ENCODE measurements at regions not wholly inside any gene's neighbourhood (a gene's known extent, or its start where the extent isn't known, plus 50 kb on each side); places are given as distances from the start of the nearest gene placed in this dataset.

DNA sequence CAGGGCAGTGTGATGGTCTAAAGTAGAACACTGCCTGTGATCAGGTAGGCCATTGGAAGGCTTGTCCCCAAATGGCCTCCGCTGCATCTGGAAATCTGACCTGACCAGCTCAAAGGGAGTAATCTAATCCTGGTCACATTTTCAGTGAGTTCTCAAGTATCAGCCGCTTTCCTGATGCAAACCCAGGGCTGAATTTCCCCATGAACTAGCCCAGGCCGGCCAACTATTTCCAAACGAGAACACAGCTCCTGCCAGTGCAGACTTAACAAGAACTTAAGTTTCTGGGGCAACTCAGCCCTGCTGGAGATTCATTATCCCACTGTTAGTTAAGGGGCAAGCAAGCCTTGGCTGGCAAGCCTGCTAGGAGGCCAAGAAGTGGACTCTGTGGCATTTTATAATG is 59.6 kb upstream of the FAM180A start:
- H3K36me3 ChIP-seq (replicated peaks; ENCODE audit: control insufficient read depth, insufficient read depth, low read length) = no peaks in the 10 kb centered on the region
- H3K27me3 ChIP-seq (ENCODE audit: control insufficient read depth, insufficient read depth, low read length) = no peaks in the 10 kb centered on the region
- DNase-seq = no peak
- H3K4me3 ChIP-seq (ENCODE audit: insufficient read depth, low read depth, low read length) = no peak overlapping the region

DNA sequence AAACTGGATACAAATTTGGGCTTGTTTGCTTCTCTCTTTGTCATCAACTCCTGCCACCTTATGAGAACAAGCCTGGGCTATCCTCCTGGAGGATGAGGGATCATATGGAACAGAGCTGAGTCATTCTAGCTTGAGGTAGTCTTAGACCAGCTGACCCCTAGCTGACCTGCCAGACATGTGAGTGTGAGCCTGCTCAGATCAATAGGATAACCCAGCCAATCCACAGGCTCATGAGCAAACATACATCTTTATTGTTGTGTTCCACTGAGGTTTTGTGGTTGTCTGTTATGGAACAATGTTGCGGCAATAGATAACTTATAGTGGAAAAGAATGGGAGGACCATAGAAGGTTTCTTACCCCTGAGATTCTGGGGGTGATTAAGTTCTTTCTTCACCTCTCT is 54.5 kb upstream of the FAM180A start:
- no peak for DNase-seq
- H3K36me3 ChIP-seq (replicated peaks; ENCODE audit: control insufficient read depth, insufficient read depth, low read length) = no peaks in the 10 kb centered on the region
- no peak overlapping the region for H3K4me3 ChIP-seq (ENCODE audit: insufficient read depth, low read depth, low read length)
- no peaks in the 10 kb centered on the region for H3K27me3 ChIP-seq (ENCODE audit: control insufficient read depth, insufficient read depth, low read length)

DNA sequence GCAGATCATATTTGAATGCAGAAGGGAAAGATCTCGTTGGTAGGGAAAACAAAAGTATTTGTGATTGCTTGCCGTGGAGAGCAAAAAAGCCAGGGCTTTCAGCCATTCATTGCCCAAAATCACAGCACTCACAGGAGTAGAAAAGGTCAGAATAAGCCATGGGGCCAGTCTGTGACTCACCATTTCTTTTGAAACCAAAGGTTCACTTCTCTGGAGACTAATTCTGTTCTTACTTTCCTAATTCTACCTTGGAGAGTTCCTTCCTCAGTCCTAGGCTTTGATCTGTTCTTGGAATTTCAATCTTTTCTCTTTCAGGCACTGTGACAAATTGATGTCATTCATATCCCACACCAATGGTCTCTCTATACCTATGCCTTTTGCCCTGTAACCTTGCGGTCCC is 54.1 kb upstream of the FAM180A start:
- no peaks in the 10 kb centered on the region for H3K27me3 ChIP-seq (ENCODE audit: control insufficient read depth, insufficient read depth, low read length)
- no peaks in the 10 kb centered on the region for H3K36me3 ChIP-seq (replicated peaks; ENCODE audit: control insufficient read depth, insufficient read depth, low read length)
- no peak overlapping the region for H3K4me3 ChIP-seq (ENCODE audit: insufficient read depth, low read depth, low read length)
- no peak for DNase-seq

DNA sequence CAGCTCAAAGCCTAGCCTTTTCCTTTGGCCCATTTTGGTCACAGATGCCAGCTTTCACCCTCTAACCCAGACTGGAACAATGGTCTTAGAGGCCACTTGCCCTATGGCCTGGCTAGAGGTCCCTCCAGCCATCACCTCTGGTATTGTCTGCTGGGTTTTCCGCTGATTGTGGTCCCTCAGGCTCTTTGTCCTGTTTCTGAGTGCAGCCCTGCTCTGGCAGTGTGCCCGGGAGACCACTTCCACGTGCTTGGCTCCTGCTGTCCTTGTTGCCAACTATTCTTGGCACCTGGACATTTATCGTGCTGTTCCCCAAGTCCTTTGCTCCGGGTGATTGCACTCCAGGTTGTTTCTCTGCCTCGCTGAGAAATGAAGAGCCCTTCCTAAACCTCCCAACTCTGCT is 53.3 kb upstream of the FAM180A start:
- no peaks in the 10 kb centered on the region for H3K27me3 ChIP-seq (ENCODE audit: control insufficient read depth, insufficient read depth, low read length)
- H3K4me3 ChIP-seq (ENCODE audit: insufficient read depth, low read depth, low read length) = no peak overlapping the region
- H3K36me3 ChIP-seq (replicated peaks; ENCODE audit: control insufficient read depth, insufficient read depth, low read length) = no peaks in the 10 kb centered on the region

DNA sequence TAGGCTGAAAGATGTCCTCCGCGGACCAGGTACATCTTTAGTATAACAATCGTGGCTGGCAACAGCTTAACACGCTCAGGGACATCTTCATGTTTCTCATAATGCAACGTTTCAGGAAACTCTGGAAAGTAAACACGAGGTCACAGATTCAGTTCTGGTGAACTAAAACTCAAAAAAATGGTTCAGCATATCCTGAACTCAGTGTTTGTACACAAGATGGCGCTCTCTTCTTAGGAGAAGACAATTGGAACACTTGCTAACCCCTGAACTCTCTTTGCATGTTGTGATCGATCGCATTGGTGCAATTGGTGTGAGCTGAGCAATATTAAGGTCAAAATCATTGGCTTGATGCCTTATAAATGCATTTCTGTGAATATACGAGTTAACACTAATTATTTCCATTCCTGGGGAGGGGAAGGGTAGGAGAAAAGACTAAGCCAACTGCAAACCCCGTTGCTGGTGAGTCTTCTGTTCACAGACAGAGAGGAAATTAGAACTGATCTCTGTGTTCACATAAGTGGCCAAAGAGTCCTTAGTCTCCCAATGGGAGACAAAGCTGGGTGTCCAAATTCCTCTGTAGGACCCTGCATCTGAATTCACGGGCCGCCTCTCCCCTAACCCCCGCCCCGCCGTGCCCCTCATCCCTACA is 52.6 kb upstream of the FAM180A start:
- Histone ChIP-seq H3K36me3 (replicated peaks; ENCODE audit: control insufficient read depth, insufficient read depth, low read length) (no peaks in the 10 kb centered on the region), H3K27me3 (ENCODE audit: control insufficient read depth, insufficient read depth, low read length) (no peaks in the 10 kb centered on the region), H3K4me3 (ENCODE audit: insufficient read depth, low read depth, low read length) (no peak overlapping the region)
- peak; percentile 67 for DNase-seq

More for the DNA sequence above, 53.3 kb upstream of the FAM180A start:
- DNase-seq = no peak

DNA sequence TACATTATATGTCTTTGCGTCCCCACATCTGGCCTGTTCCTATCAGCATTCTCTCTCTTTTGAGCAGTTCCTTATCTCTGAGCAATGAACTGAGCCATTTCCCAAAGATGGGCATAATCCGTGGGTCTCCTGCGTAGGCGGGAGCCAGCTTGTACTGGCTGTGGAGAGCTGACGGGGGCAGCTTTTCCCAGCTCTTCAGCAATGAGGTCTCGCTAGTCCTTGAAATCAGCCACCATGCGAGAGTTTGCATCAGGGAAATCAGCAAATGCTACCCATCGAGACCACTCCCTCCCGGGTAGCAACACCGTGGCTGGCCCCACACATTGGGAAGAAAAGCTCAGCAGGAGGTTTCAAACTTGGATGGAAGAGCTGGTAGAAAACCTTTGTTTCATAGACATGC is 51.9 kb upstream of the FAM180A start:
- Histone ChIP-seq H3K4me3 (ENCODE audit: insufficient read depth, low read depth, low read length) (no peak overlapping the region), H3K36me3 (replicated peaks; ENCODE audit: control insufficient read depth, insufficient read depth, low read length) (no peaks in the 10 kb centered on the region), H3K27me3 (ENCODE audit: control insufficient read depth, insufficient read depth, low read length) (no peaks in the 10 kb centered on the region)
- DNase-seq = peak; percentile 58

DNA sequence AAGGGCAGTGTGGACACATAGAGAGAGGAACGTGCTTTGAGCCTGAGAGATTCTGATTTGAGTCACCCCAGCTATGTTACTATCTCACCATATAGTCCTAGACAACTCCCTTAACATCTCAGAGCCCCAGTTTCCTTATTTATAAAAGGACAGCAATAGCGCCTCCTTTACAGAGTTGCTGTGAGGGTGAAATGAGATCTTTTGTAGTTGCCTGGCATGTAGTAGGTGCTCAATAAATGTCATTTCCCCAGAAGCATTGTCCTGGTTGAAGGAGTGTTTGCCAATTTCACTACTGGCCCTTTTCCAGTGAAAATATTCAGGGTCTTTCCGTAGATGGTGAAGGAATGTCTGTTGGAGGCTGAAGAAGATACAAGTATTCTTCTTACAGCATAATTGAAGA is 51.3 kb upstream of the FAM180A start:
- no peaks in the 10 kb centered on the region for H3K36me3 ChIP-seq (replicated peaks; ENCODE audit: control insufficient read depth, insufficient read depth, low read length)

More for the DNA sequence above, 51.3 kb upstream of the FAM180A start:
- Histone ChIP-seq H3K4me3 (ENCODE audit: insufficient read depth, low read depth, low read length) (no peak overlapping the region), H3K27me3 (ENCODE audit: control insufficient read depth, insufficient read depth, low read length) (no peaks in the 10 kb centered on the region)
- no peak for DNase-seq

Data from H7 (cell line).